HCT116 (cell line): ENCODE measurements at regions not wholly inside any gene's neighbourhood (a gene's known extent, or its start where the extent isn't known, plus 50 kb on each side); places are given as distances from the start of the nearest gene placed in this dataset.

Experiments used
- ATAC-seq: fragments of 200-7000 bp; cut with Tn5 transposase; 2 replicates; pipeline ENCODE4 v1.9.1; 2020; ENCODE audit warnings: mild to moderate bottlenecking, moderate library complexity
- BruUV-seq: library from RNA; stranded (reverse); fragments of 400-500 nt; replicated peaks from 2 replicates; lab custom pipeline; 2021; lab: Mats Ljungman, UMichigan
- CTCF ChIA-PET: fragments of 300-600 bp; sonication (Branson Sonifier 250); formaldehyde crosslinking; loops from one replicate; lab custom pipeline; 2021; ENCODE audit warnings: antibody characterized with exemption; lab: Charles Lee
- POLR2A ChIA-PET: fragments of 300-600, 350-600 bp; sonication (Branson Sonifier 250); formaldehyde crosslinking; loops from one replicate; lab custom pipeline; 2021; ENCODE audit warnings: antibody characterized with exemption; lab: Charles Lee
- RAD21 ChIA-PET, 2 experiments: fragments of 300-600 bp; sonication (Branson Sonifier 250); formaldehyde crosslinking; loops; one replicate each; lab custom pipeline; 2023; ENCODE audit warnings: low total read pairs in 2 of 2; ENCODE audit not compliant: uncharacterized antibody in 2 of 2, unreplicated experiment in 2 of 2, low non-redundant PET in 1 of 2; lab: Charles Lee
- DNase-seq: peaks from one replicate; pipeline ENCODE4 v3.0.0-alpha.2; 2010; ENCODE audit warnings: low read depth, low spot score
- H2AFZ ChIP-seq: fragments of 200-600 bp; shearing (Covaris generic), sonication (generic); 2 replicates; pipeline ENCODE4 v1.6.1; 2017; ENCODE audit warnings: low read depth, mixed run types, mixed read lengths, antibody characterized with exemption, low read length; ENCODE audit not compliant: poor library complexity, severe bottlenecking
- H3K27ac ChIP-seq: 2 replicates; pipeline ENCODE4 v1.5.1; 2012; ENCODE audit warnings: low read depth, low read length
- H3K27me3 ChIP-seq: fragments of 200-600 bp; sonication (generic); 2 replicates; pipeline ENCODE4 v1.6.1; 2016; ENCODE audit warnings: mixed run types, low read length, mixed read lengths; ENCODE audit not compliant: insufficient read depth
- H3K36me3 ChIP-seq, 2 experiments: fragments of 200-500 bp in 1 of 2; fragments of 200-600 bp in 1 of 2; sonication (Bioruptor generic) in 1 of 2; sonication (generic) in 1 of 2; 2 replicates each; pipeline versions ENCODE4 v1.5.1 to v1.6.1; 2014 to 2016; ENCODE audit warnings: low read length in 2 of 2, inconsistent platforms in 1 of 2, mixed read lengths in 1 of 2, mixed run types in 1 of 2; ENCODE audit not compliant: insufficient read depth in 2 of 2, control insufficient read depth in 1 of 2
- H3K4me1 ChIP-seq, 2 experiments: fragments of 200-600 bp in 1 of 2; sonication (generic) in 1 of 2; 2 replicates each; pipeline versions ENCODE4 v1.5.1 to v1.6.1; 2012 to 2017; ENCODE audit warnings: low read length in 2 of 2, inconsistent platforms in 1 of 2, mild to moderate bottlenecking in 1 of 2, mixed read lengths in 1 of 2, mixed run types in 1 of 2, moderate library complexity in 1 of 2; ENCODE audit not compliant: insufficient read depth in 2 of 2, control insufficient read depth in 1 of 2
- H3K4me2 ChIP-seq: fragments of 200-600 bp; sonication (generic); 2 replicates; pipeline ENCODE4 v1.6.1; 2017; ENCODE audit warnings: mixed run types, low read length, mixed read lengths
- H3K4me3 ChIP-seq, 2 experiments: fragments of 200-600 bp in 1 of 2; sonication (generic) in 1 of 2; replicated peaks in 1 of 2; 2 replicates each; pipeline ENCODE4 v1.5.1; 2011 to 2016; ENCODE audit warnings: low read length in 2 of 2, control low read depth in 1 of 2, low read depth in 1 of 2, mild to moderate bottlenecking in 1 of 2, mixed read lengths in 1 of 2, mixed run types in 1 of 2
- H3K79me2 ChIP-seq: fragments of 200-600 bp; sonication (generic); 2 replicates; pipeline ENCODE4 v1.6.1; 2017; ENCODE audit warnings: mild to moderate bottlenecking, mixed run types, low read length, moderate library complexity, mixed read lengths; ENCODE audit not compliant: insufficient read depth
- H3K9ac ChIP-seq: fragments of 200-600 bp; sonication (generic); 2 replicates; pipeline ENCODE4 v1.6.1; 2016; ENCODE audit warnings: low read length, mixed read lengths
- H3K9me2 ChIP-seq: fragments of 200-600 bp; sonication (generic), shearing (Covaris generic); 2 replicates; pipeline ENCODE4 v1.6.1; 2017; ENCODE audit warnings: mixed run types, mild to moderate bottlenecking, moderate library complexity; ENCODE audit not compliant: insufficient read depth
- H3K9me3 ChIP-seq, 2 experiments: fragments of 200-500 bp in 1 of 2; fragments of 200-600 bp in 1 of 2; sonication (Bioruptor generic) in 1 of 2; sonication (generic) in 1 of 2; 2 replicates each; pipeline ENCODE4 v1.6.1; 2014 to 2017; ENCODE audit warnings: low read length in 2 of 2, mixed read lengths in 2 of 2, inconsistent platforms in 1 of 2, low read depth in 1 of 2, mild to moderate bottlenecking in 1 of 2, mixed run types in 1 of 2, moderate library complexity in 1 of 2; ENCODE audit not compliant: control insufficient read depth in 1 of 2, insufficient read depth in 1 of 2
- H4K20me1 ChIP-seq: fragments of 200-600 bp; sonication (generic), shearing (Covaris generic); 2 replicates; pipeline ENCODE4 v1.6.1; 2017; ENCODE audit warnings: mixed run types, mild to moderate bottlenecking, moderate library complexity; ENCODE audit not compliant: insufficient read depth
- CBX3 ChIP-seq: IDR thresholded peaks from 2 replicates; pipeline ENCODE4 v1.6.1; 2012; ENCODE audit warnings: low read depth
- CEBPB ChIP-seq: IDR thresholded peaks from 2 replicates; pipeline ENCODE4 v1.6.1; 2012; ENCODE audit warnings: low read depth
- EGR1 ChIP-seq: IDR thresholded peaks from 2 replicates; pipeline ENCODE4 v1.6.1; 2012; ENCODE audit warnings: low read depth
- ELF1 ChIP-seq: IDR thresholded peaks from 2 replicates; pipeline ENCODE4 v1.6.1; 2012; ENCODE audit warnings: low read depth, borderline replicate concordance
- FOSL1 ChIP-seq: IDR thresholded peaks from 2 replicates; pipeline ENCODE4 v1.6.1; 2012; ENCODE audit warnings: low read depth
- JUND ChIP-seq: IDR thresholded peaks from 2 replicates; pipeline ENCODE4 v1.6.1; 2012
- POLR2A ChIP-seq: IDR thresholded peaks from 2 replicates; pipeline ENCODE4 v1.7.0; 2011; ENCODE audit warnings: borderline replicate concordance; ENCODE audit not compliant: insufficient read depth, insufficient read length; ENCODE audit errors: extremely low read depth
- SIN3A ChIP-seq: IDR thresholded peaks from 2 replicates; pipeline ENCODE4 v1.6.1; 2012; ENCODE audit warnings: low read depth
- SP1 ChIP-seq: IDR thresholded peaks from 2 replicates; pipeline ENCODE4 v1.6.1; 2012; ENCODE audit warnings: low read depth
- TCF7L2 ChIP-seq: IDR thresholded peaks from 2 replicates; pipeline ENCODE4 v1.7.0; 2011; ENCODE audit warnings: borderline replicate concordance, inconsistent platforms; ENCODE audit not compliant: insufficient read depth, insufficient read length; ENCODE audit errors: extremely low read depth
- YY1 ChIP-seq: IDR thresholded peaks from 2 replicates; pipeline ENCODE4 v1.6.1; 2011; ENCODE audit warnings: low read length, low read depth, moderate library complexity, mild to moderate bottlenecking; ENCODE audit not compliant: insufficient replicate concordance; ENCODE audit errors: extremely low read depth
- ZNF274 ChIP-seq: fragments of 200-500 bp; sonication (Bioruptor generic); IDR thresholded peaks from 2 replicates; pipeline ENCODE4 v1.6.1; 2014; ENCODE audit warnings: mild to moderate bottlenecking, low read depth, low read length, inconsistent platforms
- intact Hi-C: fragments of 100-400 bp; cut with micrococcal nuclease; formaldehyde crosslinking; loops from 2 replicates; pipeline ENCODE4 v1.10.0; 2022
- TF ChIP-seq, protein P1 (sequence below), 3 experiments: fragments of 200-600 bp in 1 of 3; sonication (generic) in 1 of 3; IDR thresholded peaks in 2 of 3; conservative IDR thresholded peaks in 1 of 3; 2 replicates each; pipeline ENCODE4 v1.5.1; 2012 to 2017; ENCODE audit warnings: low read depth in 2 of 3, low read length in 2 of 3, antibody characterized with exemption in 1 of 3, borderline replicate concordance in 1 of 3, control low read depth in 1 of 3, mild to moderate bottlenecking in 1 of 3, mixed read lengths in 1 of 3, mixed run types in 1 of 3, moderate library complexity in 1 of 3; ENCODE audit not compliant: insufficient read depth in 1 of 3
- TF ChIP-seq, protein P2 (sequence below): IDR thresholded peaks from 2 replicates; pipeline ENCODE4 v1.6.1; 2012
- TF ChIP-seq, protein P3 (sequence below): IDR thresholded peaks from 2 replicates; pipeline ENCODE4 v1.6.1; 2012; ENCODE audit warnings: low read depth
- TF ChIP-seq, protein P4 (sequence below): IDR thresholded peaks from 2 replicates; pipeline ENCODE4 v1.6.1; 2011; ENCODE audit warnings: mild to moderate bottlenecking, low read length, moderate library complexity; ENCODE audit not compliant: insufficient replicate concordance; ENCODE audit errors: extremely low read depth

DNA sequence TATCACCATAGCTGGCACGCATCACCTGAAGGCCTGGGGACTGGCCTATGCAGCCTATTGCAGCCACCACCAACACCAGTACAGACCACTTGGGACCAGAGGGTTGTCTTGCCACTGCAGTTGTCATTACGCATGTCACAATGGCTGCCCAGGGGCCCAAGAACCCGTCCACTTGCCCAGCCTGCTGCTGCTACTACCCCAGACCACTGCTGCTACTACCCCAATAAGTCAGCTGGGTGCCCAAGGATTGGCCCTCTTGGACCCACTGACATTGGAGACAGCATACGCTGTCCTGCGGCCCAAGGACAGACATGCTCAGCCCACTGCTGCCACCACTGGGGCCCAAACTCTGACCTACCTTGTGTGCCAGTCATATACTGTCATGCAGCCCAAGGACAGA is 102.7 kb upstream of the OR9Q1 start:
- Histone ChIP-seq H3K4me3 (no peak overlapping the region), H3K27me3 (peaks cover 3% of the 10 kb centered on the region; the same call in 1 of the 2 replicates), H3K27ac (no peak overlapping the region), H2AFZ (no peak overlapping the region), H3K36me3 (no peaks in the 10 kb centered on the region), H3K9me3 (no peaks in the 10 kb centered on the region), H3K79me2 (no peaks in the 10 kb centered on the region), H3K9me2 (no peaks in the 10 kb centered on the region), H3K9ac (no peak overlapping the region), H4K20me1 (no peaks in the 10 kb centered on the region), H3K4me1 (no peaks in the 10 kb centered on the region), H3K4me2 (no peak overlapping the region)
- DNase-seq (no peak), ATAC-seq (no peak)
- TF ChIP-seq, protein P1, sequence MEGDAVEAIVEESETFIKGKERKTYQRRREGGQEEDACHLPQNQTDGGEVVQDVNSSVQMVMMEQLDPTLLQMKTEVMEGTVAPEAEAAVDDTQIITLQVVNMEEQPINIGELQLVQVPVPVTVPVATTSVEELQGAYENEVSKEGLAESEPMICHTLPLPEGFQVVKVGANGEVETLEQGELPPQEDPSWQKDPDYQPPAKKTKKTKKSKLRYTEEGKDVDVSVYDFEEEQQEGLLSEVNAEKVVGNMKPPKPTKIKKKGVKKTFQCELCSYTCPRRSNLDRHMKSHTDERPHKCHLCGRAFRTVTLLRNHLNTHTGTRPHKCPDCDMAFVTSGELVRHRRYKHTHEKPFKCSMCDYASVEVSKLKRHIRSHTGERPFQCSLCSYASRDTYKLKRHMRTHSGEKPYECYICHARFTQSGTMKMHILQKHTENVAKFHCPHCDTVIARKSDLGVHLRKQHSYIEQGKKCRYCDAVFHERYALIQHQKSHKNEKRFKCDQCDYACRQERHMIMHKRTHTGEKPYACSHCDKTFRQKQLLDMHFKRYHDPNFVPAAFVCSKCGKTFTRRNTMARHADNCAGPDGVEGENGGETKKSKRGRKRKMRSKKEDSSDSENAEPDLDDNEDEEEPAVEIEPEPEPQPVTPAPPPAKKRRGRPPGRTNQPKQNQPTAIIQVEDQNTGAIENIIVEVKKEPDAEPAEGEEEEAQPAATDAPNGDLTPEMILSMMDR (IDR thresholded peaks at IDR 0.05 in 2 of 3, conservative IDR thresholded peaks at IDR 0.05 in 1 of 3; ENCODE audit: borderline replicate concordance in 1 of 3, insufficient read depth in 1 of 3, low read depth in 2 of 3, low read length in 2 of 3), result no peak
- TF ChIP-seq POLR2A (no peak), SIN3A (no peak), TCF7L2 (no peak), CBX3 (no peak), YY1 (no peak), CEBPB (no peak), SP1 (no peak), FOSL1 (no peak), ELF1 (no peak), JUND (no peak), ZNF274 (no peak), EGR1 (no peak)
- TF ChIP-seq, protein P2, sequence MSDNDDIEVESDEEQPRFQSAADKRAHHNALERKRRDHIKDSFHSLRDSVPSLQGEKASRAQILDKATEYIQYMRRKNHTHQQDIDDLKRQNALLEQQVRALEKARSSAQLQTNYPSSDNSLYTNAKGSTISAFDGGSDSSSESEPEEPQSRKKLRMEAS, result no peak
- TF ChIP-seq, protein P3, sequence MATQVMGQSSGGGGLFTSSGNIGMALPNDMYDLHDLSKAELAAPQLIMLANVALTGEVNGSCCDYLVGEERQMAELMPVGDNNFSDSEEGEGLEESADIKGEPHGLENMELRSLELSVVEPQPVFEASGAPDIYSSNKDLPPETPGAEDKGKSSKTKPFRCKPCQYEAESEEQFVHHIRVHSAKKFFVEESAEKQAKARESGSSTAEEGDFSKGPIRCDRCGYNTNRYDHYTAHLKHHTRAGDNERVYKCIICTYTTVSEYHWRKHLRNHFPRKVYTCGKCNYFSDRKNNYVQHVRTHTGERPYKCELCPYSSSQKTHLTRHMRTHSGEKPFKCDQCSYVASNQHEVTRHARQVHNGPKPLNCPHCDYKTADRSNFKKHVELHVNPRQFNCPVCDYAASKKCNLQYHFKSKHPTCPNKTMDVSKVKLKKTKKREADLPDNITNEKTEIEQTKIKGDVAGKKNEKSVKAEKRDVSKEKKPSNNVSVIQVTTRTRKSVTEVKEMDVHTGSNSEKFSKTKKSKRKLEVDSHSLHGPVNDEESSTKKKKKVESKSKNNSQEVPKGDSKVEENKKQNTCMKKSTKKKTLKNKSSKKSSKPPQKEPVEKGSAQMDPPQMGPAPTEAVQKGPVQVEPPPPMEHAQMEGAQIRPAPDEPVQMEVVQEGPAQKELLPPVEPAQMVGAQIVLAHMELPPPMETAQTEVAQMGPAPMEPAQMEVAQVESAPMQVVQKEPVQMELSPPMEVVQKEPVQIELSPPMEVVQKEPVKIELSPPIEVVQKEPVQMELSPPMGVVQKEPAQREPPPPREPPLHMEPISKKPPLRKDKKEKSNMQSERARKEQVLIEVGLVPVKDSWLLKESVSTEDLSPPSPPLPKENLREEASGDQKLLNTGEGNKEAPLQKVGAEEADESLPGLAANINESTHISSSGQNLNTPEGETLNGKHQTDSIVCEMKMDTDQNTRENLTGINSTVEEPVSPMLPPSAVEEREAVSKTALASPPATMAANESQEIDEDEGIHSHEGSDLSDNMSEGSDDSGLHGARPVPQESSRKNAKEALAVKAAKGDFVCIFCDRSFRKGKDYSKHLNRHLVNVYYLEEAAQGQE, result no peak
- TF ChIP-seq, protein P4, sequence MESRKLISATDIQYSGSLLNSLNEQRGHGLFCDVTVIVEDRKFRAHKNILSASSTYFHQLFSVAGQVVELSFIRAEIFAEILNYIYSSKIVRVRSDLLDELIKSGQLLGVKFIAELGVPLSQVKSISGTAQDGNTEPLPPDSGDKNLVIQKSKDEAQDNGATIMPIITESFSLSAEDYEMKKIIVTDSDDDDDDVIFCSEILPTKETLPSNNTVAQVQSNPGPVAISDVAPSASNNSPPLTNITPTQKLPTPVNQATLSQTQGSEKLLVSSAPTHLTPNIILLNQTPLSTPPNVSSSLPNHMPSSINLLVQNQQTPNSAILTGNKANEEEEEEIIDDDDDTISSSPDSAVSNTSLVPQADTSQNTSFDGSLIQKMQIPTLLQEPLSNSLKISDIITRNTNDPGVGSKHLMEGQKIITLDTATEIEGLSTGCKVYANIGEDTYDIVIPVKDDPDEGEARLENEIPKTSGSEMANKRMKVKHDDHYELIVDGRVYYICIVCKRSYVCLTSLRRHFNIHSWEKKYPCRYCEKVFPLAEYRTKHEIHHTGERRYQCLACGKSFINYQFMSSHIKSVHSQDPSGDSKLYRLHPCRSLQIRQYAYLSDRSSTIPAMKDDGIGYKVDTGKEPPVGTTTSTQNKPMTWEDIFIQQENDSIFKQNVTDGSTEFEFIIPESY, result no peak
- ChIA-PET CTCF (no interaction called here), RAD21 (no interaction called here), POLR2A (no interaction called here)
- no TSS peak for BruUV-seq
- intact Hi-C loops, result no loop called here
